Suprapubic skin (tissue), 4 donors: ENCODE measurements at regions not wholly inside any gene's neighbourhood (a gene's known extent, or its start where the extent isn't known, plus 50 kb on each side); places are given as distances from the start of the nearest gene placed in this dataset.

Experiments
- DNase-seq, 2 donors: peaks; one replicate each; pipeline ENCODE4 v3.0.0-alpha.2; 2019; ENCODE audit warnings: low spot score in 2 of 2
- H3K27ac ChIP-seq: fragments of 200-600 bp; sonication (generic); one replicate; pipeline ENCODE4 v1.5.1; 2019
- H3K27me3 ChIP-seq: fragments of 200-600 bp; sonication (generic); one replicate; pipeline ENCODE4 v1.5.1; 2019
- H3K36me3 ChIP-seq: fragments of 200-600 bp; sonication (generic); one replicate; pipeline ENCODE4 v1.5.1; 2019
- H3K4me1 ChIP-seq: fragments of 200-600 bp; sonication (generic); one replicate; pipeline ENCODE4 v1.5.1; 2019
- H3K4me3 ChIP-seq: fragments of 200-600 bp; sonication (generic); one replicate; pipeline ENCODE4 v1.5.1; 2019; ENCODE audit warnings: mild to moderate bottlenecking
- H3K9me3 ChIP-seq: fragments of 200-600 bp; sonication (generic); one replicate; pipeline ENCODE4 v1.5.1; 2019
- EP300 ChIP-seq: sonication (generic); formaldehyde crosslinking; IDR thresholded peaks from one replicate; pipeline ENCODE4 v1.6.1; 2017; ENCODE audit warnings: antibody characterized with exemption
- POLR2A ChIP-seq, 2 donors: fragments of 450-650 bp; IDR thresholded peaks; one replicate each; pipeline ENCODE4 v1.6.1; 2017; ENCODE audit warnings: antibody characterized with exemption in 2 of 2, mild to moderate bottlenecking in 2 of 2, moderate library complexity in 2 of 2
- POLR2AphosphoS5 ChIP-seq, 3 donors: sonication (generic); formaldehyde crosslinking; IDR thresholded peaks; one replicate each; pipeline ENCODE4 v1.6.1; 2017; ENCODE audit warnings: antibody characterized with exemption in 3 of 3
- WGBS: methylation state at CpG from one replicate; pipeline ENCODE4 v1.1.5; 2018; 5-methylcytosine and 5-hydroxymethylcytosine counted together
- TF ChIP-seq, protein P1 (sequence below), 2 donors: fragments of 200-600 bp in 1 of 2; fragments of 450-650 bp in 1 of 2; sonication (generic) in 1 of 2; IDR thresholded peaks; one replicate each; pipeline ENCODE4 v1.5.1; 2016 to 2019; ENCODE audit warnings: antibody characterized with exemption in 2 of 2, mild to moderate bottlenecking in 1 of 2, moderate library complexity in 1 of 2

DNA sequence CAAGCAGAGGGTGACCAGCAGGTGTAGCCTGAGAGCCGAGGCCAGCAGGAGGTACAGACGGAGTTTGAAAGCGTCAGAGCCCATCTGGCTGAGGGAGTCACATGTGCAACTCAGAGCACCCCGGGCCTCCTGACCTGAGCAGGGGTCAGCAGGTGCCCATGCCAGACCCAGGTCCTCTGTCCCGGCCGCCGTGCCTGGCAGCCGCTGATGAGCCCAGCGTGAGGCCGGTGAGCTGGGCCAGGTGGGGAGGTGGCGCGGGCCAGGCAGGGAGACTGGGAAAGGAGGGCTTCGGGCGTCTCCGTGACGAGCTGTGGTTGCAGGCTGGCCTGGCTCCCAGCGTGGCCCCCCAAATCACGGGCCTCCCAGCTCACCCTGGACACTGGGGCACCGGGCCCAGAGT lies 130.9 kb downstream of the CHSY1 start:
- DNase-seq = no peak
- H3K4me3 ChIP-seq = no peak overlapping the region
- no peaks in the 10 kb centered on the region for H3K27me3 ChIP-seq
- no peaks in the 10 kb centered on the region for H3K36me3 ChIP-seq
- TF ChIP-seq POLR2AphosphoS5 (IDR thresholded peaks at IDR 0.05) = no peak
- no peak for TF ChIP-seq EP300
- no peak for TF ChIP-seq POLR2A (IDR thresholded peaks at IDR 0.05)
- TF ChIP-seq, protein P1, sequence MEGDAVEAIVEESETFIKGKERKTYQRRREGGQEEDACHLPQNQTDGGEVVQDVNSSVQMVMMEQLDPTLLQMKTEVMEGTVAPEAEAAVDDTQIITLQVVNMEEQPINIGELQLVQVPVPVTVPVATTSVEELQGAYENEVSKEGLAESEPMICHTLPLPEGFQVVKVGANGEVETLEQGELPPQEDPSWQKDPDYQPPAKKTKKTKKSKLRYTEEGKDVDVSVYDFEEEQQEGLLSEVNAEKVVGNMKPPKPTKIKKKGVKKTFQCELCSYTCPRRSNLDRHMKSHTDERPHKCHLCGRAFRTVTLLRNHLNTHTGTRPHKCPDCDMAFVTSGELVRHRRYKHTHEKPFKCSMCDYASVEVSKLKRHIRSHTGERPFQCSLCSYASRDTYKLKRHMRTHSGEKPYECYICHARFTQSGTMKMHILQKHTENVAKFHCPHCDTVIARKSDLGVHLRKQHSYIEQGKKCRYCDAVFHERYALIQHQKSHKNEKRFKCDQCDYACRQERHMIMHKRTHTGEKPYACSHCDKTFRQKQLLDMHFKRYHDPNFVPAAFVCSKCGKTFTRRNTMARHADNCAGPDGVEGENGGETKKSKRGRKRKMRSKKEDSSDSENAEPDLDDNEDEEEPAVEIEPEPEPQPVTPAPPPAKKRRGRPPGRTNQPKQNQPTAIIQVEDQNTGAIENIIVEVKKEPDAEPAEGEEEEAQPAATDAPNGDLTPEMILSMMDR (IDR thresholded peaks at IDR 0.05) = no peak
- H3K9me3 ChIP-seq = no peaks in the 10 kb centered on the region
- H3K27ac ChIP-seq = no peak overlapping the region
- peaks cover 18% of the 10 kb centered on the region for H3K4me1 ChIP-seq
- WGBS = 100% methylated on average over 2 of the region's 19 CpGs

DNA sequence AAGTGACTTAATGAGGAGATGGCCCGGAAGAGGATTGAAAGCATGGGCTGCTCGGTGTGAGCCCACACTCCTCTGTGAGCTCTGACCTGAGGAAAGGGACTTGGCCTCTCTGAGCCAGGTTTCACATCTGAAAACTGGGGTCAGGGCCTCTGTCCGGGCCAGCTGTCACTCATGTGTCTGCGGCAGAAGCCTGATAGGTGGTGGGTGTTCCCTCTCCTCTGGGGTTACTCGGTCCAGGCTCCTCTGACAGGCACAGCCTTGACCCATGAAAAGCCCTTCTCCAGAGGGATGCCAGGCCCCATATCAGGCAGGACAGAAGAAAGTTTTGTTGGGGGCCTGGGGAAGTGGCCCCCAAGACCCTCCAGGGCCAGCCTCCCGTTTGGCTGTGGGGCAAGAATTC lies 131.4 kb downstream of the CHSY1 start:
- H3K27ac ChIP-seq = no peak overlapping the region

More for the DNA sequence above, 131.4 kb downstream of the CHSY1 start:
- H3K36me3 ChIP-seq = no peaks in the 10 kb centered on the region
- no peaks in the 10 kb centered on the region for H3K9me3 ChIP-seq
- no peak for DNase-seq
- no peak for TF ChIP-seq POLR2AphosphoS5 (IDR thresholded peaks at IDR 0.05)
- TF ChIP-seq, protein P1 (IDR thresholded peaks at IDR 0.05) = no peak
- TF ChIP-seq POLR2A (IDR thresholded peaks at IDR 0.05) = no peak
- no peak for TF ChIP-seq EP300
- H3K27me3 ChIP-seq = no peaks in the 10 kb centered on the region
- no peak overlapping the region for H3K4me3 ChIP-seq
- peaks cover 23% of the 10 kb centered on the region for H3K4me1 ChIP-seq
- WGBS = 100% methylated on average over 6 of the region's 6 CpGs
